ENCODE measurements at regions not wholly inside any gene's neighbourhood (a gene's known extent, or its start where the extent isn't known, plus 50 kb on each side); places are given as distances from the start of the nearest gene placed in this dataset.
"Not testable (repeated sequence)": the region's sequence is repeated elsewhere in the genome, so short reads cannot be mapped to it uniquely, and the experiment has no call there.

- no peak overlapping the region for H3K4me3 ChIP-seq (replicated peaks; ENCODE audit: low read depth, low read length)
- no peak for TF ChIP-seq CTCF (IDR thresholded peaks at IDR 0.05; ENCODE audit: low read length, missing control alignments)
- DNase-seq (ENCODE audit: low read depth) = no peak
These were observed 254.7 kb upstream of the PTBP2 start for GRCh38 chr1:96466842-96467241.

GRCh38 chr1:96469726-96470125, 251.9 kb upstream of the PTBP2 start:
- DNase-seq (ENCODE audit: low read depth); H3K4me3 ChIP-seq (replicated peaks; ENCODE audit: low read depth, low read length): not testable (repeated sequence)

- TF ChIP-seq CTCF (IDR thresholded peaks at IDR 0.05; ENCODE audit: low read length, missing control alignments) = no peak
- peak; percentile 42 for DNase-seq (ENCODE audit: low read depth)
These were observed 249.1 kb upstream of the PTBP2 start for GRCh38 chr1:96472471-96472870.

GRCh38 chr1:96473791-96474434, 247.7 kb upstream of the PTBP2 start:
- H3K4me3 ChIP-seq (replicated peaks; ENCODE audit: low read depth, low read length) = no peak overlapping the region
- no peak for TF ChIP-seq CTCF (IDR thresholded peaks at IDR 0.05; ENCODE audit: low read length, missing control alignments)
- peak; percentile 45 for DNase-seq (ENCODE audit: low read depth)

More at GRCh38 chr1:96472471-96472870, 249.1 kb upstream of the PTBP2 start:
- H3K4me3 ChIP-seq (replicated peaks; ENCODE audit: low read depth, low read length) = no peak overlapping the region

GRCh38 chr1:96474985-96475743, 246.4 kb upstream of the PTBP2 start:
- no peak overlapping the region for H3K4me3 ChIP-seq (replicated peaks; ENCODE audit: low read depth, low read length)
- no peak for TF ChIP-seq CTCF (IDR thresholded peaks at IDR 0.05; ENCODE audit: low read length, missing control alignments)
- DNase-seq (ENCODE audit: low read depth) = no peak

GRCh38 chr1:96475903-96476302, 245.7 kb upstream of the PTBP2 start:
- no peak for TF ChIP-seq CTCF (IDR thresholded peaks at IDR 0.05; ENCODE audit: low read length, missing control alignments)
- no peak overlapping the region for H3K4me3 ChIP-seq (replicated peaks; ENCODE audit: low read depth, low read length)
- DNase-seq (ENCODE audit: low read depth) = no peak

GRCh38 chr1:96478228-96478627, 243.4 kb upstream of the PTBP2 start:
- H3K4me3 ChIP-seq (replicated peaks; ENCODE audit: low read depth, low read length) = no peak overlapping the region
- no peak for TF ChIP-seq CTCF (IDR thresholded peaks at IDR 0.05; ENCODE audit: low read length, missing control alignments)
- DNase-seq (ENCODE audit: low read depth) = no peak
